ENCODE measurements at regions not wholly inside any gene's neighbourhood (a gene's known extent, or its start where the extent isn't known, plus 50 kb on each side); places are given as distances from the start of the nearest gene placed in this dataset.

GRCh38 chr16:6032438-6032837, 934.8 kb upstream of the EEF2KMT start:
- no peaks in the 10 kb centered on the region for H3K27me3 ChIP-seq
- DNase-seq (no peak), FAIRE-seq (no peak), ATAC-seq (no peak)
- H3K36me3 ChIP-seq = no peaks in the 10 kb centered on the region
- H3K4me3 ChIP-seq = no peak overlapping the region
- H3K9me3 ChIP-seq = no peaks in the 10 kb centered on the region
- no peak overlapping the region for H3K27ac ChIP-seq
- TF ChIP-seq CTCF (IDR thresholded peaks at IDR 0.05) = no peak
- 28 to 43% methylated on average over 3 of the region's 3 CpGs for WGBS, 2 donors
- intact Hi-C loops (cut with DNase I) = no loop called here
- no peaks in the 10 kb centered on the region for H3K4me1 ChIP-seq

- no peaks in the 10 kb centered on the region for H3K4me1 ChIP-seq
- no peak overlapping the region for H3K27ac ChIP-seq
- FAIRE-seq (no peak), DNase-seq (no peak), ATAC-seq (no peak)
- intact Hi-C loops (cut with DNase I) = no loop called here
- TF ChIP-seq CTCF (IDR thresholded peaks at IDR 0.05) = no peak
- 16 to 30% methylated on average over 7 of the region's 7 CpGs for WGBS, 2 donors
- H3K27me3 ChIP-seq = no peaks in the 10 kb centered on the region
- no peak overlapping the region for H3K4me3 ChIP-seq
- no peaks in the 10 kb centered on the region for H3K36me3 ChIP-seq
- no peaks in the 10 kb centered on the region for H3K9me3 ChIP-seq
Measured at GRCh38 chr16:6031567-6031966, 934.0 kb upstream of the EEF2KMT start.

- 45 to 63% methylated on average over 5 of the region's 5 CpGs for WGBS, 2 donors
- no peak for TF ChIP-seq CTCF (IDR thresholded peaks at IDR 0.05)
- H3K4me1 ChIP-seq = no peaks in the 10 kb centered on the region
- ATAC-seq (no peak), FAIRE-seq (no peak), DNase-seq (no peak)
- H3K27me3 ChIP-seq = no peaks in the 10 kb centered on the region
- no peaks in the 10 kb centered on the region for H3K9me3 ChIP-seq
- no peaks in the 10 kb centered on the region for H3K36me3 ChIP-seq
- H3K4me3 ChIP-seq = no peak overlapping the region
- intact Hi-C loops (cut with DNase I) = no loop called here
- no peak overlapping the region for H3K27ac ChIP-seq
Measured at GRCh38 chr16:6031102-6031501, 933.5 kb upstream of the EEF2KMT start.

DNA sequence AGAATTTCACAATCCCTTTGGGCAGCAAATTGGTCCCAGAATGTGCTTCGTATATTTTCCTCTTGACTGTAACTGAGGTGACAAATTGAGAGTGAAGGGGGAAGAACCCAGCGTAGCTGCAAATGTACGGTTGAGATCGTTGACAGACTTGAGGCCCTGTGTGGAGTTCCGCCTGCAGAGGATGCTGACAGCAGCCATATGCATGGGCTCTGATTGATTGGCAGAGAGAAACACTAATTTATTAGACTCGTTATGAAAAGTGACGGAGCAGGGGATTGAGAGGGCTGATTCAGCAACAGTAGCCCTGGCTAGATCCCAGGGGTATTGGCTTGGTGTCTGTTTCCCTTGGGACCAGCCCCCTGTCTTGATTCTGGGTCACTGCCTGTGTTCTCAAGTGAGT, 930.1 kb upstream of the EEF2KMT start:
- FAIRE-seq (no peak), ATAC-seq (no peak), DNase-seq (no peak)
- Histone ChIP-seq H3K4me3 (no peak overlapping the region), H3K36me3 (no peaks in the 10 kb centered on the region), H3K9me3 (no peaks in the 10 kb centered on the region), H3K27ac (no peak overlapping the region), H3K27me3 (no peaks in the 10 kb centered on the region), H3K4me1 (no peaks in the 10 kb centered on the region)
- intact Hi-C loops (cut with DNase I) = no loop called here
- WGBS, 2 donors = 48 to 51% methylated on average over 7 of the region's 7 CpGs
- no peak for TF ChIP-seq CTCF (IDR thresholded peaks at IDR 0.05)

GRCh38 chr16:6023449-6023848, 925.9 kb upstream of the EEF2KMT start:
- 56 to 66% methylated on average over 14 of the region's 14 CpGs for WGBS, 2 donors
- TF ChIP-seq CTCF (IDR thresholded peaks at IDR 0.05) = no peak
- DNase-seq (no peak), ATAC-seq (no peak), FAIRE-seq (no peak)
- no peak overlapping the region for H3K27ac ChIP-seq
- H3K9me3 ChIP-seq = no peaks in the 10 kb centered on the region
- intact Hi-C loops (cut with DNase I) = no loop called here
- H3K4me1 ChIP-seq = no peaks in the 10 kb centered on the region
- H3K27me3 ChIP-seq = peaks cover 0 to 6% (median 2%) of the 10 kb centered on the region in 4 donors
- no peak overlapping the region for H3K4me3 ChIP-seq
- no peaks in the 10 kb centered on the region for H3K36me3 ChIP-seq
